ENCODE measurements at regions not wholly inside any gene's neighbourhood (a gene's known extent, or its start where the extent isn't known, plus 50 kb on each side); places are given as distances from the start of the nearest gene placed in this dataset.

DNA sequence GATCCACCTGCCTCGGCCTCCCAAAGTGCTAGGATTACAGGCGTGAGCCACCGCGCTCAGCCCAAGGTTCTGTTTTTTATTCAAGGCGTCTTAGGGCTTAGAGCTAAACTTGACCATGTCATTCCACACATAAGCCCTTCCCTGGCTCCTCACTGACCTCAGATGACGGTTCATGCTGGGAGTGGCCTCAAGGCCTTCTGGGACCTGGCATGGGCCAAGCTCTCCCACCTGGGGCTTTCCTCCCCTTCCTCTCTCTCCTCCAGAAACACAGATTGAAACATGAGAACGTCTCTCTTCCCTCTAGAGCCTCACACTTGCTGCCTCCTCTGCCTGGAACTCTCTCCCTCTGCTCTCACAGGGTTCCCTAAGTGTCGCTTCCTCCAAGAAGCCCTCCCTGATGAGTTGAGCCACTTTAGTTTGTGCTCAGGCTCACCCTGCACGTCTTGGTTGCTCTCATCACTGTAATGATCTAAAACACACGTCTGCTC lies 155.6 kb upstream of the IER5L start:
- no peak overlapping the region for H3K27ac ChIP-seq (ENCODE audit: low read length)
- H3K27me3 ChIP-seq (ENCODE audit: low read depth, low read length) = no peaks in the 10 kb centered on the region
- no peak overlapping the region for H2AFZ ChIP-seq (ENCODE audit: low read depth, low read length)
- H3K9ac ChIP-seq (ENCODE audit: low read length) = no peak overlapping the region
- no peak overlapping the region for H3K4me3 ChIP-seq (ENCODE audit: low read length)
- no peaks in the 10 kb centered on the region for H3K4me1 ChIP-seq (ENCODE audit: low read length)
- no peak overlapping the region for H3K4me2 ChIP-seq (ENCODE audit: low read length)
- no peaks in the 10 kb centered on the region for H3K79me2 ChIP-seq (ENCODE audit: low read length)
- H4K20me1 ChIP-seq (ENCODE audit: insufficient read depth, low read length) = no peaks in the 10 kb centered on the region
- H3K36me3 ChIP-seq (replicated peaks; ENCODE audit: low read depth, low read length) = no peaks in the 10 kb centered on the region
- H3K9me3 ChIP-seq (ENCODE audit: insufficient read depth, low read length) = no peaks in the 10 kb centered on the region
- TF ChIP-seq, protein P1, sequence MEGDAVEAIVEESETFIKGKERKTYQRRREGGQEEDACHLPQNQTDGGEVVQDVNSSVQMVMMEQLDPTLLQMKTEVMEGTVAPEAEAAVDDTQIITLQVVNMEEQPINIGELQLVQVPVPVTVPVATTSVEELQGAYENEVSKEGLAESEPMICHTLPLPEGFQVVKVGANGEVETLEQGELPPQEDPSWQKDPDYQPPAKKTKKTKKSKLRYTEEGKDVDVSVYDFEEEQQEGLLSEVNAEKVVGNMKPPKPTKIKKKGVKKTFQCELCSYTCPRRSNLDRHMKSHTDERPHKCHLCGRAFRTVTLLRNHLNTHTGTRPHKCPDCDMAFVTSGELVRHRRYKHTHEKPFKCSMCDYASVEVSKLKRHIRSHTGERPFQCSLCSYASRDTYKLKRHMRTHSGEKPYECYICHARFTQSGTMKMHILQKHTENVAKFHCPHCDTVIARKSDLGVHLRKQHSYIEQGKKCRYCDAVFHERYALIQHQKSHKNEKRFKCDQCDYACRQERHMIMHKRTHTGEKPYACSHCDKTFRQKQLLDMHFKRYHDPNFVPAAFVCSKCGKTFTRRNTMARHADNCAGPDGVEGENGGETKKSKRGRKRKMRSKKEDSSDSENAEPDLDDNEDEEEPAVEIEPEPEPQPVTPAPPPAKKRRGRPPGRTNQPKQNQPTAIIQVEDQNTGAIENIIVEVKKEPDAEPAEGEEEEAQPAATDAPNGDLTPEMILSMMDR (IDR thresholded peaks at IDR 0.05; ENCODE audit: low read depth, low read length) = no peak
- no peak for TF ChIP-seq EZH2phosphoT487 (IDR thresholded peaks at IDR 0.05; ENCODE audit: low read depth)

GRCh38 chr9:129332581-129332980 lies 154.5 kb upstream of the IER5L start:
- H3K4me2 ChIP-seq (ENCODE audit: low read length) = no peak overlapping the region
- H3K27ac ChIP-seq (ENCODE audit: low read length) = no peak overlapping the region
- no peaks in the 10 kb centered on the region for H3K79me2 ChIP-seq (ENCODE audit: low read length)
- no peak overlapping the region for H3K9ac ChIP-seq (ENCODE audit: low read length)
- no peaks in the 10 kb centered on the region for H4K20me1 ChIP-seq (ENCODE audit: insufficient read depth, low read length)
- no peaks in the 10 kb centered on the region for H3K27me3 ChIP-seq (ENCODE audit: low read depth, low read length)
- no peak for TF ChIP-seq EZH2phosphoT487 (IDR thresholded peaks at IDR 0.05; ENCODE audit: low read depth)
- TF ChIP-seq, protein P1 (IDR thresholded peaks at IDR 0.05; ENCODE audit: low read depth, low read length) = no peak
- H3K4me3 ChIP-seq (ENCODE audit: low read length) = no peak overlapping the region
- no peaks in the 10 kb centered on the region for H3K9me3 ChIP-seq (ENCODE audit: insufficient read depth, low read length)
- no peak overlapping the region for H2AFZ ChIP-seq (ENCODE audit: low read depth, low read length)
- H3K4me1 ChIP-seq (ENCODE audit: low read length) = peaks cover 3% of the 10 kb centered on the region
- no peaks in the 10 kb centered on the region for H3K36me3 ChIP-seq (replicated peaks; ENCODE audit: low read depth, low read length)

GRCh38 chr9:129331772-129332500 lies 153.9 kb upstream of the IER5L start:
- no peaks in the 10 kb centered on the region for H3K79me2 ChIP-seq (ENCODE audit: low read length)
- no peaks in the 10 kb centered on the region for H3K9me3 ChIP-seq (ENCODE audit: insufficient read depth, low read length)
- no peak overlapping the region for H3K4me2 ChIP-seq (ENCODE audit: low read length)
- peaks cover 5% of the 10 kb centered on the region for H3K4me1 ChIP-seq (ENCODE audit: low read length)
- no peaks in the 10 kb centered on the region for H3K27me3 ChIP-seq (ENCODE audit: low read depth, low read length)
- TF ChIP-seq, protein P1 (IDR thresholded peaks at IDR 0.05; ENCODE audit: low read depth, low read length) = no peak
- no peak for TF ChIP-seq EZH2phosphoT487 (IDR thresholded peaks at IDR 0.05; ENCODE audit: low read depth)
- H3K27ac ChIP-seq (ENCODE audit: low read length) = no peak overlapping the region
- H2AFZ ChIP-seq (ENCODE audit: low read depth, low read length) = no peak overlapping the region
- H3K36me3 ChIP-seq (replicated peaks; ENCODE audit: low read depth, low read length) = no peaks in the 10 kb centered on the region
- no peak overlapping the region for H3K9ac ChIP-seq (ENCODE audit: low read length)
- no peak overlapping the region for H3K4me3 ChIP-seq (ENCODE audit: low read length)
- H4K20me1 ChIP-seq (ENCODE audit: insufficient read depth, low read length) = no peaks in the 10 kb centered on the region

DNA sequence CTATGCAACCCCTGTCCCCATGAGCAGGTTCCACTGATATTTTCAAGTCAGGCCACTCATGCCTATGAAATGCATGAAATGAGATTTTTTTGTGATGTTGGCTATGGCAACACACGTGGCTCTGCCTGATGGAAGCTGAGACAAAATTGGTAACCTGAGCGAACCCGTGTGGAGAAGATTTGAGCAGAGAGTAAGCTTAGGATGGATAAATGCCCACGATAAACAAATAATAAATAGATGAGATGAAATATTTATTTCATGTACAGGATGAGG lies 153.4 kb upstream of the IER5L start:
- no peaks in the 10 kb centered on the region for H4K20me1 ChIP-seq (ENCODE audit: insufficient read depth, low read length)
- no peak overlapping the region for H3K4me3 ChIP-seq (ENCODE audit: low read length)
- H3K9me3 ChIP-seq (ENCODE audit: insufficient read depth, low read length) = no peaks in the 10 kb centered on the region
- H3K4me1 ChIP-seq (ENCODE audit: low read length) = peaks cover 5% of the 10 kb centered on the region
- H3K36me3 ChIP-seq (replicated peaks; ENCODE audit: low read depth, low read length) = no peaks in the 10 kb centered on the region
- H3K79me2 ChIP-seq (ENCODE audit: low read length) = no peaks in the 10 kb centered on the region
- no peak overlapping the region for H2AFZ ChIP-seq (ENCODE audit: low read depth, low read length)
- TF ChIP-seq EZH2phosphoT487 (IDR thresholded peaks at IDR 0.05; ENCODE audit: low read depth) = no peak
- TF ChIP-seq, protein P1 (IDR thresholded peaks at IDR 0.05; ENCODE audit: low read depth, low read length) = no peak
- H3K4me2 ChIP-seq (ENCODE audit: low read length) = no peak overlapping the region
- no peak overlapping the region for H3K27ac ChIP-seq (ENCODE audit: low read length)
- no peaks in the 10 kb centered on the region for H3K27me3 ChIP-seq (ENCODE audit: low read depth, low read length)
- no peak overlapping the region for H3K9ac ChIP-seq (ENCODE audit: low read length)
